ENCODE measurements at regions not wholly inside any gene's neighbourhood (a gene's known extent, or its start where the extent isn't known, plus 50 kb on each side); places are given as distances from the start of the nearest gene placed in this dataset.

DNA sequence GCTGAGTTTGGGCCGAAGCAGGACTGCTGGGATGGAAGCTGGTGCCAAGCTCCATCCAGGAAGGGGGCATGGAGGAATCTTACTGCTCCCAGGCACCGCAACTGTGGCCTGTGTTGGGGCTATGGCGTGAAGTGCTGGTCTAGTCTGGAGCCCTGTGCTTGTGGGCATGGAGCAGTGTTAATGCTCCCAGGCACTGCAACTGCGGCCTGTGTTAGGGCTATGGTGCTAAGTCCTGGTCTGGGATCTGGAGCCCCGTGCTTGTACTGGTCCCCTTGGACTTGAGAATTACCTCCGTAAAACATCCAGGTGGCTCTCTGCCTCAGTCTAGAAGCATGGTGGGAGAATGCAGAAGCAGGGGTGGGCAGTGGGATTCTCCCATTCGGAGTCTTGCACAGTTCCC is 1379.4 kb upstream of the ACVR2A start:
- ChIA-PET CTCF (no interaction called here), POLR2A (no interaction called here), RAD21 (ENCODE audit: low non-redundant PET in 1 of 2, low total read pairs in 2 of 2, uncharacterized antibody in 2 of 2, unreplicated experiment in 2 of 2) (no interaction called here)
- no peak for TF ChIP-seq JUND (IDR thresholded peaks at IDR 0.05)
- TF ChIP-seq SP1 (IDR thresholded peaks at IDR 0.05; ENCODE audit: low read depth): no peak
- TF ChIP-seq ZNF274 (IDR thresholded peaks at IDR 0.05; ENCODE audit: low read depth, low read length): no peak
- no peak for TF ChIP-seq EZH2 (IDR thresholded peaks at IDR 0.05)
- TF ChIP-seq, protein P1, sequence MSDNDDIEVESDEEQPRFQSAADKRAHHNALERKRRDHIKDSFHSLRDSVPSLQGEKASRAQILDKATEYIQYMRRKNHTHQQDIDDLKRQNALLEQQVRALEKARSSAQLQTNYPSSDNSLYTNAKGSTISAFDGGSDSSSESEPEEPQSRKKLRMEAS (IDR thresholded peaks at IDR 0.05): no peak
- TF ChIP-seq TCF7L2 (IDR thresholded peaks at IDR 0.05; ENCODE audit: borderline replicate concordance, extremely low read depth, insufficient read depth, insufficient read length): no peak
- no peak for TF ChIP-seq EGR1 (IDR thresholded peaks at IDR 0.05; ENCODE audit: low read depth)
- TF ChIP-seq FOSL1 (IDR thresholded peaks at IDR 0.05; ENCODE audit: low read depth): no peak
- TF ChIP-seq, protein P2, sequence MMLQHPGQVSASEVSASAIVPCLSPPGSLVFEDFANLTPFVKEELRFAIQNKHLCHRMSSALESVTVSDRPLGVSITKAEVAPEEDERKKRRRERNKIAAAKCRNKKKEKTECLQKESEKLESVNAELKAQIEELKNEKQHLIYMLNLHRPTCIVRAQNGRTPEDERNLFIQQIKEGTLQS (IDR thresholded peaks at IDR 0.05): no peak
- no peak for TF ChIP-seq SIN3A (IDR thresholded peaks at IDR 0.05; ENCODE audit: low read depth)
- TF ChIP-seq CBX3 (IDR thresholded peaks at IDR 0.05; ENCODE audit: low read depth): no peak
- TF ChIP-seq, protein P3, sequence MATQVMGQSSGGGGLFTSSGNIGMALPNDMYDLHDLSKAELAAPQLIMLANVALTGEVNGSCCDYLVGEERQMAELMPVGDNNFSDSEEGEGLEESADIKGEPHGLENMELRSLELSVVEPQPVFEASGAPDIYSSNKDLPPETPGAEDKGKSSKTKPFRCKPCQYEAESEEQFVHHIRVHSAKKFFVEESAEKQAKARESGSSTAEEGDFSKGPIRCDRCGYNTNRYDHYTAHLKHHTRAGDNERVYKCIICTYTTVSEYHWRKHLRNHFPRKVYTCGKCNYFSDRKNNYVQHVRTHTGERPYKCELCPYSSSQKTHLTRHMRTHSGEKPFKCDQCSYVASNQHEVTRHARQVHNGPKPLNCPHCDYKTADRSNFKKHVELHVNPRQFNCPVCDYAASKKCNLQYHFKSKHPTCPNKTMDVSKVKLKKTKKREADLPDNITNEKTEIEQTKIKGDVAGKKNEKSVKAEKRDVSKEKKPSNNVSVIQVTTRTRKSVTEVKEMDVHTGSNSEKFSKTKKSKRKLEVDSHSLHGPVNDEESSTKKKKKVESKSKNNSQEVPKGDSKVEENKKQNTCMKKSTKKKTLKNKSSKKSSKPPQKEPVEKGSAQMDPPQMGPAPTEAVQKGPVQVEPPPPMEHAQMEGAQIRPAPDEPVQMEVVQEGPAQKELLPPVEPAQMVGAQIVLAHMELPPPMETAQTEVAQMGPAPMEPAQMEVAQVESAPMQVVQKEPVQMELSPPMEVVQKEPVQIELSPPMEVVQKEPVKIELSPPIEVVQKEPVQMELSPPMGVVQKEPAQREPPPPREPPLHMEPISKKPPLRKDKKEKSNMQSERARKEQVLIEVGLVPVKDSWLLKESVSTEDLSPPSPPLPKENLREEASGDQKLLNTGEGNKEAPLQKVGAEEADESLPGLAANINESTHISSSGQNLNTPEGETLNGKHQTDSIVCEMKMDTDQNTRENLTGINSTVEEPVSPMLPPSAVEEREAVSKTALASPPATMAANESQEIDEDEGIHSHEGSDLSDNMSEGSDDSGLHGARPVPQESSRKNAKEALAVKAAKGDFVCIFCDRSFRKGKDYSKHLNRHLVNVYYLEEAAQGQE (IDR thresholded peaks at IDR 0.05; ENCODE audit: low read depth): no peak
- no peak for TF ChIP-seq YY1 (IDR thresholded peaks at IDR 0.05; ENCODE audit: extremely low read depth, insufficient replicate concordance, low read depth, low read length)
- TF ChIP-seq CTCF (IDR thresholded peaks at IDR 0.05 in 2 of 3, conservative IDR thresholded peaks at IDR 0.05 in 1 of 3; ENCODE audit: borderline replicate concordance in 1 of 3, insufficient read depth in 1 of 3, low read depth in 2 of 3, low read length in 2 of 3): no peak
- TF ChIP-seq CEBPB (IDR thresholded peaks at IDR 0.05; ENCODE audit: low read depth): no peak
- no peak for TF ChIP-seq RAD21 (IDR thresholded peaks at IDR 0.05; ENCODE audit: low read depth)
- no peak for TF ChIP-seq SRF (IDR thresholded peaks at IDR 0.05; ENCODE audit: low read depth)
- TF ChIP-seq ELF1 (IDR thresholded peaks at IDR 0.05; ENCODE audit: borderline replicate concordance, low read depth): no peak
- no peak for TF ChIP-seq ZFX (IDR thresholded peaks at IDR 0.05)
- TF ChIP-seq EZH2phosphoT487 (IDR thresholded peaks at IDR 0.05; ENCODE audit: borderline replicate concordance): no peak
- Histone ChIP-seq H4K20me1 (ENCODE audit: insufficient read depth) (no peaks in the 10 kb centered on the region), H3K9ac (ENCODE audit: low read length) (no peak overlapping the region), H3K9me2 (ENCODE audit: insufficient read depth) (no peaks in the 10 kb centered on the region), H3K27ac (ENCODE audit: low read depth, low read length) (no peak overlapping the region), H3K27me3 (ENCODE audit: insufficient read depth, low read length) (no peaks in the 10 kb centered on the region), H3K9me3 (ENCODE audit: control insufficient read depth in 1 of 2, insufficient read depth in 1 of 2, low read depth in 1 of 2, low read length in 2 of 2) (no peaks in the 10 kb centered on the region), H3K36me3 (ENCODE audit: control insufficient read depth in 1 of 2, insufficient read depth in 2 of 2, low read length in 2 of 2) (no peaks in the 10 kb centered on the region), H2AFZ (ENCODE audit: low read depth, low read length, poor library complexity, severe bottlenecking) (no peak overlapping the region), H3K79me2 (ENCODE audit: insufficient read depth, low read length) (no peaks in the 10 kb centered on the region), H3K4me3 (replicated peaks in 1 of 2; ENCODE audit: low read depth in 1 of 2, low read length in 2 of 2) (no peak overlapping the region), H3K4me2 (ENCODE audit: low read length) (no peak overlapping the region), H3K4me1 (ENCODE audit: control insufficient read depth in 1 of 2, insufficient read depth in 2 of 2, low read length in 2 of 2) (no peaks in the 10 kb centered on the region)
- BruUV-seq (replicated peaks): no TSS peak
- DNase-seq (ENCODE audit: low read depth, low spot score) (no peak), ATAC-seq (no peak)
- intact Hi-C loops (cut with micrococcal nuclease): no loop called here
